HFF-Myc (cell line): ENCODE measurements at regions not wholly inside any gene's neighbourhood (a gene's known extent, or its start where the extent isn't known, plus 50 kb on each side); places are given as distances from the start of the nearest gene placed in this dataset.

Source experiments
- DNase-seq: peaks from one replicate; pipeline ENCODE4 v3.0.0-alpha.2; 2011; ENCODE audit warnings: low read depth; ENCODE audit errors: extremely low read depth
- H3K4me3 ChIP-seq: replicated peaks from 2 replicates; pipeline ENCODE4 v1.5.1; 2011; ENCODE audit warnings: low read depth, mild to moderate bottlenecking, control low read depth, low read length
- CTCF ChIP-seq: IDR thresholded peaks from 2 replicates; pipeline ENCODE4 v1.5.1; 2012; ENCODE audit warnings: mild to moderate bottlenecking, low read depth, low read length, control low read depth; ENCODE audit errors: missing control alignments

GRCh38 chr6:11433860-11434259, 103.7 kb upstream of the TMEM170B start:
- TF ChIP-seq CTCF, result no peak
- H3K4me3 ChIP-seq, result no peak overlapping the region
- no peak for DNase-seq

- DNase-seq, result peak; percentile 67
- H3K4me3 ChIP-seq, result no peak overlapping the region
- no peak for TF ChIP-seq CTCF
Observed at GRCh38 chr6:11432713-11433450, 104.7 kb upstream of the TMEM170B start.

GRCh38 chr6:11432091-11432490, 105.5 kb upstream of the TMEM170B start:
- TF ChIP-seq CTCF, result no peak
- H3K4me3 ChIP-seq, result no peak overlapping the region
- DNase-seq, result no peak

- TF ChIP-seq CTCF, result no peak
- no peak for DNase-seq
Observed at GRCh38 chr6:11431455-11431937, 106.1 kb upstream of the TMEM170B start.

GRCh38 chr6:11430036-11430435, 107.5 kb upstream of the TMEM170B start:
- no peak overlapping the region for H3K4me3 ChIP-seq
- no peak for TF ChIP-seq CTCF
- DNase-seq, result no peak

More at GRCh38 chr6:11431455-11431937, 106.1 kb upstream of the TMEM170B start:
- no peak overlapping the region for H3K4me3 ChIP-seq

- H3K4me3 ChIP-seq, result no peak overlapping the region
- DNase-seq, result no peak
- TF ChIP-seq CTCF, result no peak
Observed at GRCh38 chr6:11429577-11429976, 108.0 kb upstream of the TMEM170B start.

GRCh38 chr6:11428895-11429294, 108.7 kb upstream of the TMEM170B start:
- TF ChIP-seq CTCF, result no peak
- DNase-seq, result no peak
- H3K4me3 ChIP-seq, result no peak overlapping the region
